Suppressor macrophage (primary cell): ENCODE measurements at regions not wholly inside any gene's neighbourhood (a gene's known extent, or its start where the extent isn't known, plus 50 kb on each side); places are given as distances from the start of the nearest gene placed in this dataset.
"Not testable (repeated sequence)": the region's sequence is repeated elsewhere in the genome, so short reads cannot be mapped to it uniquely, and the experiment has no call there.

ENCODE experiments used
- DNase-seq, 4 experiments: peaks; one replicate each; pipeline ENCODE4 v3.0.0-alpha.2; 2020 to 2022

DNA sequence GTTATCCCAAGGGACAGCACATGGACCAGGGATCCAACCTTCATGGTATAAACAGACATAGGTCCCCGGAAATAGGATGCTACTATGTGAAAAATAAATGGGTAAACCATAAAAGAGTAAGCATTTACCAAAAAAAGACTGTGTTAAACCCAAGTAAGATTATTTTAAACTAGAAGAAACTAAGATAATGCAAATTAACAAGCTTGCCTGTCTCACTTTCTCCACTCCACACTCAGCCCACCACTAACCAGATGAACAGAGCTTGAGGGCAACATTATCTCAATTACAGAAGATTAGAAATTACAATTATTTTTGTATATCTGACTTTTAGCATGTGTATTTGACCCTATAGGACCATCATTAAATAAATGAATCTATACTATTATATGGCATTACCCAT, 117.2 kb upstream of the CAV2 start:
- DNase-seq: no peak

DNA sequence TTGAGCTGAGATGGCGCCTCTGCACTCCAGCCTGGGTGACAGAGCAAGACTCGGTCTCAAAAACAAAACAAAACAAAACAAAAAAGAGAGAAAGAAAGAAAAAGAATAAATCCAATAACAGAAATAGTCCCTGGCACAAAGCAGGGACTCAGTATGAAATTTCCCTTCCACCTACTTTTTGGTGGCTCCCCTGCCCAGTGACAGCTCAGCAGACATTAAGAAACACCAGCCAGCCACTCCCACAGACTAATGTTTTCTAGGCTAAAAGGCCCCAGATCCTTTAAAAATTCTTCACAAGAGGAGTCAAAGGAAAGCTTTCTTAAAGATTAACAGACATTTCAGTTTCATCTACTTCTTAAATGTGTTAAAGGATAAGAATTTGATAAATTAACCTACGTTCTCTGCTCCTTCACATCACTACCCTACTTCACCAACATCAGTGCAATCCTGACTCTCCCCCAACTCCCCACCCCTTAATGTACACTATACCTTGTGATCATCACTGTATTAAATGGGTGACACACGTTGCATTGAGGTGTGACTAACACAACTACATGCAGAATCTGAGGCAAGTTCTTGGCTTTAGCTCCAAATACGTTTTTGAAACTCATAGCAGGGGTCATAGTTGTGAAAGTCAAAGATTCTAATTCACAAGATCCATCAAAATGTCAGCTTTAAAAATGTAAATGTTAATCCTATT, 114.5 kb upstream of the CAV2 start:
- DNase-seq: no peak

DNA sequence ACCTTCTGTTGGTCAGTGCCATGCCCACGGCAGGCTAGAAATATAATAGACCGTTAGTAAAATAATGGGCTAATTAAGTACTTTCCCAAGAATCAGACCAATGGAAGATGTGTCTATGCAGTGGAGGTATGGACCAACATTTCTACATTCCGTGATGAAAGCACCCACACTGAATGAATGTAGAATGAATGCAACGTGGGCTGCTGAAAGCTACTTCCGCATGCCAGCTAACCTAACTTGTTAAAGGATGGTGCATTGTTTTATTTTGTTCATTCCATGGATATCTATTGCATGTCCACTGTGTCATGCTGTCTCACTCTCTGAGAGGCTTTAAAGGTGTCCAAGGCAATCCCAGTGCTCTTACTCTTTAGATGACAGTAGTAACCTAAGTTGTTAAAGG, 112.9 kb upstream of the CAV2 start:
- DNase-seq: no peak

DNA sequence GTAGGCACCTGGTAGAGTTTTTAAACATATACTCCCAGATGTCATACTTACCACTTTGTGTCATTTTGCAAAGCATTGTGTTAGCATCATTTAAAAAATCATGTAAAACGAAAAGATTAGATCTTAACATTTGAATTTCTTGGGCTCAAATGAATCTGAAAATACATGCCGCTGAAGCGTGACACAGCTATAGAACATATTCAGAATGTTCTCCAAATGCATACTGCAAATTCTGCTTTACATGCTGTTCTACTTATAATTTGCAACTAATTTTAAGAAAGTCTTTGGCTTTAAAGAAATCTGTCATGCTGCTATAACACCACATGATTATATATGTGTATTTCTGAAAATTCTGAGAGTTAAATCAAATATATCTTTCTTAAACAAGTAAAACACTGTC, 109.2 kb upstream of the CAV2 start:
- no peak for DNase-seq

DNA sequence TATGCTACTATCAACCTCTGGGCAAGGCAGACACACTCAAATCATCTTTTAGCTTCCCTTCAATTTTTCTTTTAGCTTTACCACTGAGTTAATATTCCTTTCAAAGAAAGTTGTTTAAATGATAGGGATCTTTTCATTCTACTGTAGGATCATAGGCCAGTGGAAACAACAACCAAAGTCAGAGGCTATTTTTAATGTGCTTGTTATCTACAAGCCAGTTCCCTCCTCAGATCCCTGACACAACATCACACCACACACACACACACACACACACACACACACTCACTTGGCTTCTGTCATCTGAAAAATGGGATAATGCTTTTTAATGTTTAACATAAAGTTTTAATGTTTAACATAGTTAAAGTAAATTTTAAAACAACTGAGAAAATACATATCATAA, 106.7 kb upstream of the CAV2 start:
- no peak for DNase-seq

DNA sequence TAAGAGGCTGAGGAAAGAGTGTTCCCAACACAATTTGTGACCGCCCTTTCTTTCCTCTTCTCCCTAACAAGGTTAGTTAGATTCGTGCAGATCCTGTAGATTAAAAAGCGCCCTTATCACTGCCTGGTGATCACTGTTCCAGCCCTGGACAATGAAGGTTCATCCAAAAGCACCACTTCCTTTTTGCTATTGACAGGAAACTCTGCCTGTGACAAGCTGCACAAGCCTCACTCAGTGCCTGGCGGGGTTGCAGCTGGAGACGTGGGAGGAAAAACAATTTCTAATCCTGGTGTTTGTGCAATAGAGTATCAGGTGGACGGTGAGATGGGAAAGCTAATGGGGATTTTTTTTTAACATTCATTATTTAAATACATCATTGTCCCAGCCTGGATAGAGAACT, 105.9 kb upstream of the CAV2 start:
- peak; percentile 7 to 27 (median 18) for DNase-seq

DNA sequence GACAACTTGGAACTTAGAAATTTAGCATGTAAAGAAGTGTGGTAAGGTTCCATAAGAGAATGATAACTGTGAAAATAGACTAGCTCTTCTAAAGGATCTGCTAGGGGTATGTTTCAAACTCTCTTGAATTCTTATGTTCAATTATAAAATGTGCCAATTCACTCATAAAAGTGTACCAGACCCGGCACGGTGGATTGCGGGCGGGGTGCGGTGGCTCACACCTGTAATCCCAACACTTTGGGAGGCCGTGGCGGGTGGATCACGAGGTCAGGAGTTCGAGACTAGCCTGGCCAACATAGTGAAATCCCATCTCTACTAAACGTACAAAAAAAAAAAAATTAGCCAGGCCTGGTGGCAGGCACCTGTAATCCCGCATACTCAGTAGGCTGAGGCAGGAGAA, 105.4 kb upstream of the CAV2 start:
- DNase-seq: no peak

DNA sequence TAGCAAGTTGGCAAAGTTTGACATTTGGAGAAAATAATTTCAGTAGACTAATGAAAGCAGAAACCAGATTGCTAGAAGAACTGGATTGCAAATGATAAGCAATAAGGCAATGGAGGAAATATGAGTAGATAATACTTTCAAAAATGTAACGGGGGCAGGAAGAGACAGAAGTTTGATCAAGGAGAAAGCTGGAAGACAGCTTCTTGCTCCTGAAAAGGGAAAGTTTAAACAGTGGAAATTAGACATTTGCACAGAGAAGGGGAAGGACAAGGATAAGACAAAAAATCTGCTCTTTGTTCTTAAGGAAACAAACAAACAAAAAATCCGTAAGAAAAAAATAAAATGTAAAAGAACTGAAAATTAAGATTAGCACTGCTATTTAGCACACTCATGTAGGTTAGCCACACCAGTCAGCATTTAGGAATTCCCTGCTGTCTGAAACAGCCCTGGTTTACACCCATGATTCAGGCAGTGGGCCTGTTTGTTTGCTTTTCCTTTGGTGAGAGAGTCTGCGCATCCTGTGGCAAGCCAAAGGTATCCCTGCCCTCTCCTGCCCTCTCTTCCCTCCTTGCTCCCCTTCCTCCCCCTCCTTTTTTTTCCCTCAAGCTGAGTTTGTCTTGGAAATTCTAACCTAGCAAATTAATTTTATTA, 104.3 kb upstream of the CAV2 start:
- no peak for DNase-seq

DNA sequence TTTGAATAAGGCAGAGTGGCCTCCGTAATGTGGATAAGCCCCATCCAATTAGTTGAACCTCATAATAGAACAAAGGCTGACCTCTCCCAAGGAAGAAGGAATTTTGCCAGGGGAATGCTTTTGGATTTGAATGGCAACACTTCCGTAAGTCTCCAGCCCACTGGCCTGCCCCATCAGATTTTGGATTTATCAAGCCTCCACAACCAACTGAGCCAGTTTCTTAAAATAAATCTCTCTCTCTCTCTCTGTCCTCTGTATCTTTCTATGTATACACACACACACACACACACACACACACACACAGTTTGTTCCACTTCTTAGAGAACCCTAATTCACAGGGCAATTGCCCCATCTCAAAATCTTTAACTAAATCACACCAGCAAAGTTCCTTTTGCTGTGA, 100.9 kb upstream of the CAV2 start:
- DNase-seq: no peak

DNA sequence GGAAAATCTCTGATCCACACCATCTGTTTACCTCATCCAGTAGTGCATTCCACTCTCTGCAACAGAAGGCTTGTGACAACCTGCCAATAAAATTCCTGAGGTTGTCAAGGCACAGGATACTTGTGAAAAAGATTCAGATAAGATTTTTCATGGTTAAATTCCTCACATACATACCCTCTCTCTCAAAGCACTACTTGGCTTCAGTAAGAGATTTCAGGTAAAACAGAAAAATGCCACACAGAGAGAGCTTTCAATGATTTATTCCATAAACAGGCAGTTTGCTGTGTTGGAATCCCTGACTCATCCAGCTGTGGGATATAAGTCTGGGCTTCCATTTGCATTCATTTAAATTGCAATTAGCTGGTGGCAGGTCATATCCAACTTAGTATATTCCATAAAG, 99.7 kb upstream of the CAV2 start:
- no peak for DNase-seq

DNA sequence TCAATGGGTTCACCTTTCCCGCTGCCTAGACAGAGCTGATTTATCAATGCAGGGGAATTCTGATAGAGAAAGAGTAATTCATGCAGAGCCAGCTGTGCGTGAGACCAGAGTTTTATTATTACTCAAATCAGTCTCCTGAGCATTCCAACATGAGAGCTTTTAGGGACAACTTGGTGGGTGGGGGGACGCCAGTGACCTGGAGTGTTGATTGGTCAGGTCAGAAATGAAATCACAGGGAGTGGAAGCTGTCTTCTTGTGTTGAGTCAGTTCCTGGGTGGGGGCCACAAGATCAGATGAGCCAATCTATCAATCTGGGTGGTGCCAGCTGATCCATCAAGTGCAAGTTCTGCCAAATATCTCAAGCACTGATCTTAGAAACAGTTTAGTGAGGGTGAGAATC, 99.0 kb upstream of the CAV2 start:
- no peak for DNase-seq

DNA sequence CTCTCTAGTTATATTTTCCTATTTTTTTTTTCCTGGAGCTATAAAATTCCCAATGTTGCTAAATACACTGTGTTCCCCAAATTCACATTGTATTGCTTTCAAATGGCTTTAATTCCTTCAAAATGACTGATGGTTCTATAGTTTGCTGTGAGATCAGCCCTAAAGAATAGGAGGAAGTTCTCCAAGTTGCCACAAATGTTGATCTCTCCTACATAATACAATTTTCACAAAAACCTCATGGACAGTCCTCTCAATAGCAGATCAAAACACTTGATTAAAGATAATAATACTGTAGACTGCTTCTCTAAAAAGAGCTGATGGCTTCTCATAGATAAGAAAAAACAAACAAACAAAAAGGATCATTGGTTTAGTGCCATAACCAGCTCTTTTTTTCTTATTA, 97.8 kb upstream of the CAV2 start:
- no peak for DNase-seq

DNA sequence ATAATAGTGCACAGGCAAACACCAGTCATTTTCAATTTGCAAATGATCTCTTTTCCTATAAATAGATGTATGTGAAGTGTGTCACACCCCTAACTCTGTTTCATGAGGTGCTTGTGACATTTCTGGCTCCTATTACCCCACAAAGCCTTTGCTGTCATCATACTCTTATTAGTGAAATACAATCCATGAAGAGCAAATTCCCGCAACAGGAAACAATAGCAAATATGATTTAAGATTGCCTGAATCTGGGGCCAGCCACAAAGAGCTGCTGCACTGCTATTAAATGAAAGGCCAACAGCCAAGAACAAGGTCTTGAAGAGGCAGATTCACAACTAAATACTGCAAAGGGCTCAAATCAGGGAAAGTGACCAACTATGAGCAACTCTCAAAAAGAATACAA, 96.3 kb upstream of the CAV2 start:
- DNase-seq: no peak

DNA sequence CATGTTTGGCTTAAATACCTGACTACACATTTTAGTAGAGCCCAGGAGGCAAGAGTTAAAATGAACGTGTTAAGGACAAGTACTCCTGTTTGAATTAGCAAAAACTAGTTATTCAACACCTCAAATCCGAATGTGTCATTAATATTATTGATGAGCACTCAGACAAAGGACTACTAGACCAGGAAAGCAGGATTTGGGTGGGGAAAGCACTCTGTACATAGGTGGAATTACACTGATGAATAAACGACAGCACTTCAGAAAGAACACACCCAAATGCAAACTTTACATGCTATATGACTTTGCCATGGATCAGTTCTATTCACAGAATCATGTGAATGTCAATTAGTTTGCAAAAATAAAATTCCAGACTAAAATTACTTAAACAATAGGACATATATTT, 95.1 kb upstream of the CAV2 start:
- DNase-seq: no peak

DNA sequence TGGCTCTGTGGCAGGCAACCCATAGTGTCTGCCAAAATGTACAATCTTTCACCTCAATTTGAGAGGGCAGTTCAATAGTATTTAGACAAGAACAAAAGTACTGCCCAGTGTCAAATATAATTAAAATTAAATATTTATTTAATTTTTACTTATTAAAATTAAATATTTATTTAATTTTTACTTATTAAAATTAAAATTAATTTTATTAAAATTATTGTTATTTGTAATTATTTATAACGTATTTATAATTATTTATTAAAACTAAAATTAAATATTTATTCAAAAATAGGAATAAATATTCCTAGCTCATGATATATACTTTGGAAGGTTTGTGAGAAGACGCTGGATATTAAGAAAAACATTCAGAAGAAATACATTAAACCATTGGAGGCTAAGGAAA, 93.7 kb upstream of the CAV2 start:
- DNase-seq: no peak

DNA sequence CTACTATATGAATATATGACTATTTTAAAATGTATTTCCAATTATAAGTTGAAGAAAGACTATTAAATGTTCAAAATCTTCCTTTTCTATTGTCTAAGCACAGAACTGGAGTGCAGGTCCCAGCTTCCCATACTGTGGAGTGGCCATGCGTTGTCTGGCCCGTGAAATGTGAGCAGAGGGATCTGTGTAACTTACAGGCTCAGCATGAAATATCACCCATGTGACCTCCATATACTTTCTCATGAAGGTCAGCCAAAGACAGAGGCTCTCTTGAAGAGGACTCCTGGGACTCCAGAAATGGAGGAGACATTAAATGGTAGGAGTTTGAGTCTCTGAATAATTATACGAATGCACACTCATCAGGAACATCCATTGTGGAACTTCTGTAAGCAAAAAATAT, 92.4 kb upstream of the CAV2 start:
- DNase-seq: no peak

DNA sequence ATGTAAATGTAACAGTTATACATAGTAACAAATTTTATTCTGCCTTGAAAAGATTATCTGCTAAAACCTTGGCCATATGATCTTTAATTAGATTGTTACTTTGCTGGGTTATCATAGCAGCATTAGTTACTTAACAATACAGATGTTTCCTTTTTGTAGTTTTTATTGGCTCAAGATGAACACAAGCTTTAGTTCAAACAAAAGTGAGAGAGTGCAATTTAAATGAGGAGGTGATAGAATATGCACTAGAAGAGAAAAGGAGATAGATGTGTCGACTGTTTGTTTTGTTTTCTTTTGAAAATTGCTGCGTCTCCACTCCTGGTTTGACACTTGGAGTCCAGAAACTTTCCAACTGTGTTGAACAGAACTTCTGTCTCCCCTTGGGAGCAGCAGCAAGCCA, 91.4 kb upstream of the CAV2 start:
- DNase-seq: no peak

DNA sequence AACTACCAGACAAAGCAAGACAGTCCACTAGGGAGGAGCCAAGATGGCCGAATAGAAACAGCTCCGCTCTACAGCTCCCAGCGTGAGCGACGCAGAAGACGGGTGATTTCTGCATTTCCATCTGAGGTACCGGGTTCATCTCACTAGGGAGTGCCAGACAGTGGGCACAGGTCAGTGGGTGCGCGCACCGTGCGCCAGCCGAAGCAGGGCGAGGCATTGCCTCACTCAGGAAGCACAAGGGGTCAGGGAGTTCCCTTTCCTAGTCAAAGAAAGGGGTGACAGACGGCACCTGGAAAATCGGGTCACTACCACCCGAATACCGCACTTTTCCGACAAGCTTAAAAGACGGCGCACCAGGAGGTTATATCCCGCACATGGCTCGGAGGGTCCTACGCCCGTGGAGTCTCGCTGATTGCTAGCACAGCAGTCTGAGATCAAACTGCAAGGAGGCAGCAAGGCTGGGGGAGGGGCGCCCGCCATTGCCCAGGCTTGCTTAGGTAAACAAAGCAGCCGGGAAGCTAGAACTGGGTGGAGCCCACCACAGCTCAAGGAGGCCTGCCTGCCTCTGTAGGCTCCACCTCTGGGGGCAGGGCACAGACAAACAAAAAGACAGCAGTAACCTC, 90.6 kb upstream of the CAV2 start:
- DNase-seq: not testable (repeated sequence)

DNA sequence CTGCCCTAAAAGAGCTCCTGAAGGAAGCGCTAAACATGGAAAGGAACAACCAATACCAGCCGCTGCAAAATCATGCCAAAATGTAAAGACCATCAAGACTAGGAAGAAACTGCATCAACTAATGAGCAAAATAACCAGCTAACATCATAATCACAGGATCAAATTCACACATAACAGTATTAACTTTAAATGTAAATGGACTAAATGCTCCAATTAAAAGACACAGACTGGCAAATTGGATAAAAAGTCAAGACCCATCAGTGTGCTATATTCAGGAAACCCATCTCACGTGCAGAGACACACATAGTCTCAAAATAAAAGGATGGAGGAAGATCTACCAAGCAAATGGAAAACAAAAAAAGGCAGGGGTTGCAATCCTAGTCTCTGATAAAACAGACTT, 88.8 kb upstream of the CAV2 start:
- DNase-seq: not testable (repeated sequence)

DNA sequence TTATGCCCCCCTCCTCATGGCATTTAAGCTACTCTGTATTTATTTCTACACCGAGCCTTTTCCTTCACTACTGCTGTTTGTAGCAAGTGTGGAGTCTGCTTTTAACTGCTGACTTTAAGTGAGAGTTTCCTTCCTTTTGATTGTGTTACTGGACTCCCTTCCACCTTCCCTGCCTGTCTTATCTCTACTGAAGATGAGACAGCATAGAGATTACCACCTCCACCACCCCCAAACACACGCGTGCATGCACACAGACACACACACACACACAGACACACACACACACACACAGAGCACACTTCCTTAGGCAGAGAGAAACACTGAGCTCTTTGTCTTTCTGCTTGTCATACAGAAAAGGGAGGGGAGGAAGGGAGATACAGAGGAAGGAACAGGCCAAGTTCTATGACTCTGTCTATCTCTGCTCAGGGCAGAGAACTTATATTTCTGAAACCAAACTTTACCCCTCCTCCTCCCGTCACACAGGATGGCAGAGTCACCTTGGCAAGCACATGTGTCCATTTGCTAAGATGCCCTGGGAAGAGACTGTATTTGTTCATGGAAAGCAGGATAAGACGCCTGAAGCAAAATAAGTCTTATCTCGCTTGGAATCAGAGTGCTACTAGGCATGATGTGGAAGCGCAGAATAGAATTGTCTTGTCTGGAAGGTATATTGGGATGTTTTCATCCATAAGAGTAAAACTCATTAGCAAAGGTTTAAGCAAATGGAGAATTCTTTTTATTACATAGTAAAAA, 81.8 kb upstream of the CAV2 start:
- DNase-seq: no peak

DNA sequence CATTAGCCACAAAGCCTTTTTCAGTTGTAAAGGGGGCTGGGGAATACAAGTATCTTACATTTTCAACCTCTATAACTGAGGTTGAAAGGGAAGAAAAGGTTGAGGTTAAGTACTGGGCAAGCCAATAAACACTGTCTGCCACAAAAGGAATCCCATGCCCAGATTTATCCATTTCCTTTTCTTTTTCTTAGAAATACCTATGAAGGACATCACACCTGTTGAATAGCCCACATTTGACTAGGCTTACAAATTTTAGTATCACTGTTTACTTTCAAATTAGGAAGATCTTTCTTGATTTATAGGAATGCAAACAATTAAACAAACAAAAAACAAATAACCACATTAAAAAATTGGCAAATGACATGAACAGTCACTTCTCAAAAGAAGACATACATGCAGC, 81.0 kb upstream of the CAV2 start:
- no peak for DNase-seq

DNA sequence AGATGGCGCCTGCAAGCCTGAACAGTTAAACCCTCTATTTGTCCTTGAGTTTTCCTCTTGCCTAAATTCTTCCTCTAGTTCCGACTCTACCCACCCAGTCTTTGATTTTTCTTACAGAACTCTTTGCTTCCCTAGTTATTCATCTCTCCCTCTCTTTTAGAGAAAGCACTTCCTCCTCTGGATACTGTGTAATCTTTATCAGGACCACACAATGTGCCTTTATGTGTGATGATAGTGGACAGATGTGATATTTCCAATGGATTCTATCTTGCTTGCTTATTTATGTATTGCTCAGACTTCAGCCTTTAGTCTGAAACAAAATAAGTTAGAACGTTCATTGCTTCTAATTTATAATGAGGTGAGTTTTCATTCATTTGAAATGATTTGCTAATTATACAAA, 79.5 kb upstream of the CAV2 start:
- no peak for DNase-seq

DNA sequence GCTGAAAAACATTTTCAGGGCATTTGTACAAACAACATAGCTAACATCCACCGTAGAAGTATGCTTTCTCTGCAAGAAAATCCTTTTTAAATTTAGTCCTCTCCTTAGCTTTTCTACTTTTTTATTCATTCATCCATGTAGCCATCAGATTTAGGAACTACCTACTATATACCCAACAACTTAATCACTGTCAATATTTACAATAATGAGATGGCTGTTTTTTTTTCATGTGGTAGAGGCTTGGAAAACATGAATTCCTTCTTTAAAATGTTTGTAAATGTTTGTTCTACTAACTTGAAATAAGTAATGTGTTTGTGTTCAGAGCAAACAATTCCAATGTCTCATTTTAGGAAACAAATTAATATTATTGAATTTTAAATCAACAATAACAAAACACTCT, 78.2 kb upstream of the CAV2 start:
- DNase-seq: no peak

DNA sequence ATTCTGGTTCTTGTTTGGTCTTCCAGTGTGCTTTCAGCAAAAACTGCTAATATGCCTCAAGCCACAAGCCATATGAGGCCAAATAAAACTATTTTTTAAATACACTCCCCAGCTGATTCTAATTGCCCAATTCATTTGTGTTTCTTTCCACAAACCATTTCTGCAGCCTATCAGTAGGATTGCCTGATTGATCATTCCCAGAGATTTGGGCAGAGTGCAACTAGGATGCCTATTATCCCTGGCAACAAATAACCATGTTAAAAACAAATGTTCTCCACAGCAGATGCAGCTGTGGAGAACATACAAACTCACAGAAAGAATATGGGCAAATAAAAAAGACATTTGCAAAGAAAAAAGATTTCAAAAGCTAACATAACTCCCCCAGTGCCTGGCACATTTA, 76.9 kb upstream of the CAV2 start:
- no peak for DNase-seq
